ENCODE measurements at regions not wholly inside any gene's neighbourhood (a gene's known extent, or its start where the extent isn't known, plus 50 kb on each side); places are given as distances from the start of the nearest gene placed in this dataset.

DNA sequence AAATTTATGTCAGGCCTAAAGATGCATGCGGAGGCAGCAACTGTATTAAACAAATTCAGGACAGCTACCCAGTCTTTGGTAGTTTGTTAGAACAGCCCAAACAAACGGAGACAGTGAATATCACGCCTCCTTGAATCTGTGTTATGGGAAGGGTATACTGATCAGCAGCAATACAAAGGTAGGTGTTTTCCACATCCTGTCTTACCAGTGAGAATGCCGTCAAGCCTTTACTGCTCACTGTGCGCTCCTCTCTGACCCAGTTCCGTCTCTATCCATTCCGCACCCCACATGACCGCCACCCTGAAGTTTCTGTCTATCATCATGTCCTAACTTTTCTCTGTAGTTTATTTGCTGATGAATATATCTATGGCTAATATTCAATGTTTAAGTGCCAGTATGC is 473.3 kb downstream of the LPIN1 start:
- TF ChIP-seq, protein P1, sequence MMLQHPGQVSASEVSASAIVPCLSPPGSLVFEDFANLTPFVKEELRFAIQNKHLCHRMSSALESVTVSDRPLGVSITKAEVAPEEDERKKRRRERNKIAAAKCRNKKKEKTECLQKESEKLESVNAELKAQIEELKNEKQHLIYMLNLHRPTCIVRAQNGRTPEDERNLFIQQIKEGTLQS (IDR thresholded peaks at IDR 0.05) = no peak
- TF ChIP-seq, protein P2, sequence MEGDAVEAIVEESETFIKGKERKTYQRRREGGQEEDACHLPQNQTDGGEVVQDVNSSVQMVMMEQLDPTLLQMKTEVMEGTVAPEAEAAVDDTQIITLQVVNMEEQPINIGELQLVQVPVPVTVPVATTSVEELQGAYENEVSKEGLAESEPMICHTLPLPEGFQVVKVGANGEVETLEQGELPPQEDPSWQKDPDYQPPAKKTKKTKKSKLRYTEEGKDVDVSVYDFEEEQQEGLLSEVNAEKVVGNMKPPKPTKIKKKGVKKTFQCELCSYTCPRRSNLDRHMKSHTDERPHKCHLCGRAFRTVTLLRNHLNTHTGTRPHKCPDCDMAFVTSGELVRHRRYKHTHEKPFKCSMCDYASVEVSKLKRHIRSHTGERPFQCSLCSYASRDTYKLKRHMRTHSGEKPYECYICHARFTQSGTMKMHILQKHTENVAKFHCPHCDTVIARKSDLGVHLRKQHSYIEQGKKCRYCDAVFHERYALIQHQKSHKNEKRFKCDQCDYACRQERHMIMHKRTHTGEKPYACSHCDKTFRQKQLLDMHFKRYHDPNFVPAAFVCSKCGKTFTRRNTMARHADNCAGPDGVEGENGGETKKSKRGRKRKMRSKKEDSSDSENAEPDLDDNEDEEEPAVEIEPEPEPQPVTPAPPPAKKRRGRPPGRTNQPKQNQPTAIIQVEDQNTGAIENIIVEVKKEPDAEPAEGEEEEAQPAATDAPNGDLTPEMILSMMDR (IDR thresholded peaks at IDR 0.05 in 2 of 3, conservative IDR thresholded peaks at IDR 0.05 in 1 of 3; ENCODE audit: borderline replicate concordance in 1 of 3, insufficient read depth in 1 of 3, low read depth in 2 of 3, low read length in 2 of 3) = no peak
- TF ChIP-seq POLR2AphosphoS5 (IDR thresholded peaks at IDR 0.05; ENCODE audit: low read depth, low read length) = no peak
- TF ChIP-seq RAD21 (IDR thresholded peaks at IDR 0.05; ENCODE audit: low read depth) = no peak
- TF ChIP-seq, protein P3, sequence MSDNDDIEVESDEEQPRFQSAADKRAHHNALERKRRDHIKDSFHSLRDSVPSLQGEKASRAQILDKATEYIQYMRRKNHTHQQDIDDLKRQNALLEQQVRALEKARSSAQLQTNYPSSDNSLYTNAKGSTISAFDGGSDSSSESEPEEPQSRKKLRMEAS (IDR thresholded peaks at IDR 0.05) = no peak
- TF ChIP-seq POLR2A (IDR thresholded peaks at IDR 0.05; ENCODE audit: borderline replicate concordance, extremely low read depth, insufficient read depth, insufficient read length) = no peak
- no peak for TF ChIP-seq EZH2 (IDR thresholded peaks at IDR 0.05)
